Sigmoid colon (tissue), 4 donors: ENCODE measurements at regions not wholly inside any gene's neighbourhood (a gene's known extent, or its start where the extent isn't known, plus 50 kb on each side); places are given as distances from the start of the nearest gene placed in this dataset.

Experiments used
- CTCF ChIP-seq, 4 experiments: fragments of 450-650 bp in 3 of 4; fragments of 200-600 bp in 1 of 4; IDR thresholded peaks; one replicate each; pipeline ENCODE4 v1.5.1; 2016 to 2019; ENCODE audit warnings: antibody characterized with exemption in 4 of 4, mild to moderate bottlenecking in 3 of 4, moderate library complexity in 2 of 4
- EP300 ChIP-seq, 4 donors: sonication (generic); formaldehyde crosslinking; IDR thresholded peaks; one replicate each; pipeline ENCODE4 v1.6.1; 2017; ENCODE audit warnings: antibody characterized with exemption in 4 of 4
- POLR2A ChIP-seq, 2 donors: fragments of 450-650 bp; IDR thresholded peaks; one replicate each; pipeline ENCODE4 v1.6.1; 2016; ENCODE audit warnings: antibody characterized with exemption in 2 of 2, mild to moderate bottlenecking in 2 of 2, moderate library complexity in 2 of 2

DNA sequence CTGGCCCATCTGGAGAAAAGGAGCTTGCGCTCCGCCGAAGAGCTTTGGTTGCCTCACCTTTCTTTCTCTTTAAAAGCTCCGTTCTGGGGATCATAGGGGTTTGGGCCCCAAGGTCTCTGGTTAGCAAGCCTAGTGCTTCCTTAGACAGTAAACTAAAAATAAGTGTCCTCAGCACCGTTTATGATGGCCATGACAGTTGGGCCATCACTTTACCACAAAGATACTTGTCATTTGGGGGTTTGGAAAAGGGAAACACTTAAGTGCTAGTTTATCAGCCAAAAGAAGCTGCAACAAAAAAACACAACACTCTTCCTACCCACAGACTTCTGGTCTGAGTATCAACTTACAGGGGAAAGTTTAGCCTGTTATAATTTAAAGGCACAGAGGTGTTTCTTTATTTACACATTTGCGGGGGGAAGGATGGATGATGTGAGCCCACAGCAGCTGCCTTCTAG lies 88.4 kb upstream of the CD44 start:
- TF ChIP-seq CTCF (IDR thresholded peaks at IDR 0.05) (no peak), POLR2A (IDR thresholded peaks at IDR 0.05) (no peak), EP300 (IDR thresholded peaks at IDR 0.05) (no peak)
